D721Med (cell line): ENCODE measurements at regions not wholly inside any gene's neighbourhood (a gene's known extent, or its start where the extent isn't known, plus 50 kb on each side); places are given as distances from the start of the nearest gene placed in this dataset.
"Not testable (repeated sequence)": the region's sequence is repeated elsewhere in the genome, so short reads cannot be mapped to it uniquely, and the experiment has no call there.

Experiments used
- DNase-seq: peaks from one replicate; pipeline ENCODE4 v3.0.0; 2011; ENCODE audit warnings: low spot score; ENCODE audit not compliant: insufficient read length
- FAIRE-seq: peaks from 2 replicates; lab custom pipeline; 2011; peaks lifted over from hg19 to GRCh38; lab: Jason Lieb, UNC
- CTCF ChIP-seq: IDR thresholded peaks from 2 replicates; pipeline ENCODE4 v1.5.1; 2012; ENCODE audit warnings: mild to moderate bottlenecking, control low read depth; ENCODE audit not compliant: insufficient read depth; ENCODE audit errors: missing control alignments

GRCh38 chr13:87208636-87209035 is 462.5 kb upstream of the SLITRK5 start:
- no peak for TF ChIP-seq CTCF
- no peak for DNase-seq

GRCh38 chr13:87234981-87235380 is 436.2 kb upstream of the SLITRK5 start:
- no peak for DNase-seq
- no peak for TF ChIP-seq CTCF
- FAIRE-seq = no peak

More at GRCh38 chr13:87208636-87209035, 462.5 kb upstream of the SLITRK5 start:
- FAIRE-seq = no peak

- no peak for TF ChIP-seq CTCF
- DNase-seq (no peak), FAIRE-seq (no peak)
Measured at GRCh38 chr13:87235621-87236020, 435.6 kb upstream of the SLITRK5 start.

GRCh38 chr13:87244256-87244890 is 426.8 kb upstream of the SLITRK5 start:
- DNase-seq (no peak), FAIRE-seq (no peak)
- no peak for TF ChIP-seq CTCF

- not testable (repeated sequence) for DNase-seq, FAIRE-seq
Measured at GRCh38 chr13:87249847-87250246, 421.3 kb upstream of the SLITRK5 start.

GRCh38 chr13:87255394-87255793 is 415.8 kb upstream of the SLITRK5 start:
- DNase-seq (no peak), FAIRE-seq (peak; percentile 32)
- no peak for TF ChIP-seq CTCF

- FAIRE-seq = no peak
- TF ChIP-seq CTCF = peak; percentile 32
- DNase-seq = no peak
Measured at GRCh38 chr13:87259479-87260083, 411.6 kb upstream of the SLITRK5 start.
